ENCODE measurements at regions not wholly inside any gene's neighbourhood (a gene's known extent, or its start where the extent isn't known, plus 50 kb on each side); places are given as distances from the start of the nearest gene placed in this dataset.

DNA sequence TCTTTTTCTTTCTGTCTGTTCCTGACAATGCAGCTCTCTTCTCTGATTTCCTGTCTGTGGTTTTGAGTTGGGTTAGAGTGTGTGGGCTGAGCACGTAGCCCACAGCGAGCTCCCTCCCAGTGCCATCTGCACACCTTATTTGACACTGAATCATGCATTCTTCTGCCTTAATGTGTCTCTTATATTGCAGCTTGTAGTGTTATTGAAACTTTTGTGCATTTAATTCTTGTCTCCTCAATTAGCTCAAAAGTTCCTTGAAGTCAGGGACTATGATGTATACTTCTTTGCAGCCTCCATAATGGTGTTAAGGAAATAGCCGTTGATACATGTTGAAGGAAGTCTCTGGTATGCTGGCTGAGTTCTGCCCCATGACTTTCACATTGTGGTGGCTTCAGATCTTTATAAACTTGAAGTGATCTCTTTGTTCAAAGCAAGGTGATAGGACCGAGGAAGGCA is 576.2 kb upstream of the CLINT1 start:
- CTCF ChIA-PET: no interaction called here
- Histone ChIP-seq H3K79me2 (ENCODE audit: low read depth) (no peaks in the 10 kb centered on the region), H3K4me2 (no peak overlapping the region), H3K36me3 (ENCODE audit: low read depth) (no peaks in the 10 kb centered on the region), H3K9me3 (ENCODE audit: insufficient read depth, low read depth) (no peaks in the 10 kb centered on the region), H2AFZ (no peak overlapping the region), H4K20me1 (ENCODE audit: insufficient read depth) (no peaks in the 10 kb centered on the region), H3K4me1 (replicated peaks; ENCODE audit: insufficient read depth) (no peaks in the 10 kb centered on the region), H3F3A (ENCODE audit: insufficient read depth, low read depth) (no peaks in the 10 kb centered on the region), H3K27me3 (ENCODE audit: insufficient read depth, low read depth) (no peaks in the 10 kb centered on the region), H3K4me3 (no peak overlapping the region), H3K27ac (no peak overlapping the region), H3K9me2 (ENCODE audit: insufficient read depth) (no peaks in the 10 kb centered on the region)
- no peak for DNase-seq
- TF ChIP-seq, protein P1, sequence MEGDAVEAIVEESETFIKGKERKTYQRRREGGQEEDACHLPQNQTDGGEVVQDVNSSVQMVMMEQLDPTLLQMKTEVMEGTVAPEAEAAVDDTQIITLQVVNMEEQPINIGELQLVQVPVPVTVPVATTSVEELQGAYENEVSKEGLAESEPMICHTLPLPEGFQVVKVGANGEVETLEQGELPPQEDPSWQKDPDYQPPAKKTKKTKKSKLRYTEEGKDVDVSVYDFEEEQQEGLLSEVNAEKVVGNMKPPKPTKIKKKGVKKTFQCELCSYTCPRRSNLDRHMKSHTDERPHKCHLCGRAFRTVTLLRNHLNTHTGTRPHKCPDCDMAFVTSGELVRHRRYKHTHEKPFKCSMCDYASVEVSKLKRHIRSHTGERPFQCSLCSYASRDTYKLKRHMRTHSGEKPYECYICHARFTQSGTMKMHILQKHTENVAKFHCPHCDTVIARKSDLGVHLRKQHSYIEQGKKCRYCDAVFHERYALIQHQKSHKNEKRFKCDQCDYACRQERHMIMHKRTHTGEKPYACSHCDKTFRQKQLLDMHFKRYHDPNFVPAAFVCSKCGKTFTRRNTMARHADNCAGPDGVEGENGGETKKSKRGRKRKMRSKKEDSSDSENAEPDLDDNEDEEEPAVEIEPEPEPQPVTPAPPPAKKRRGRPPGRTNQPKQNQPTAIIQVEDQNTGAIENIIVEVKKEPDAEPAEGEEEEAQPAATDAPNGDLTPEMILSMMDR (conservative IDR thresholded peaks at IDR 0.05): no peak
- TF ChIP-seq EZH2 (IDR thresholded peaks at IDR 0.05; ENCODE audit: low read depth): no peak
- POLR2A ChIA-PET (ENCODE audit: unreplicated experiment): no interaction called here
- intact Hi-C loops (cut with micrococcal nuclease; ENCODE audit: unreplicated experiment): no loop called here
- BruUV-seq (replicated peaks): no TSS peak

DNA sequence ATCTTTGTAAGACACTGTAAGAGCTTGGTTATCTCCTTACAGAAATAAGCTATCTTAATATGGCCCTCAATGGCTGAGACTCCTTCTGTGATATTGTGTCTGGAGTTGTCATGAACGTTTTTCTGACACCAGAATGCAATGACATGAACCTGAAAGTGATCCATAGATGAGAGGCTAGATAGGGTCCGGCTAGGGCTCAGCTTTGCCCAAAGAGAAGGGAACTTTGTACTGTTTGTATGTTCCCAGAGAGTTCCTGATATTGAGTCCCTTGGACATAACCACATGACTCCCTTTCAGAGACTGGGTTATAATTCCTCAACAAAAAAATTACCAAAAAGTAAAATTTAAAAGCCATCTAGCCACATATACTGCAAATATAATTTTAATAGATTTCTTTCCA is 575.8 kb upstream of the CLINT1 start:
- no peaks in the 10 kb centered on the region for H3K36me3 ChIP-seq (ENCODE audit: low read depth)
- no TSS peak for BruUV-seq (replicated peaks)
- H3K27me3 ChIP-seq (ENCODE audit: insufficient read depth, low read depth): no peaks in the 10 kb centered on the region
- ChIA-PET POLR2A (ENCODE audit: unreplicated experiment) (no interaction called here), CTCF (no interaction called here)
- no peak overlapping the region for H3K4me2 ChIP-seq
- intact Hi-C loops (cut with micrococcal nuclease; ENCODE audit: unreplicated experiment): no loop called here
- no peak for TF ChIP-seq EZH2 (IDR thresholded peaks at IDR 0.05; ENCODE audit: low read depth)
- TF ChIP-seq, protein P1 (conservative IDR thresholded peaks at IDR 0.05): no peak
- no peak overlapping the region for H3K4me3 ChIP-seq
- no peaks in the 10 kb centered on the region for H3K79me2 ChIP-seq (ENCODE audit: low read depth)
- no peaks in the 10 kb centered on the region for H4K20me1 ChIP-seq (ENCODE audit: insufficient read depth)
- DNase-seq: no peak
- H3K9me2 ChIP-seq (ENCODE audit: insufficient read depth): no peaks in the 10 kb centered on the region
- H3F3A ChIP-seq (ENCODE audit: insufficient read depth, low read depth): no peaks in the 10 kb centered on the region
- H3K9me3 ChIP-seq (ENCODE audit: insufficient read depth, low read depth): no peaks in the 10 kb centered on the region
- no peak overlapping the region for H3K27ac ChIP-seq
- no peaks in the 10 kb centered on the region for H3K4me1 ChIP-seq (replicated peaks; ENCODE audit: insufficient read depth)
- no peak overlapping the region for H2AFZ ChIP-seq

DNA sequence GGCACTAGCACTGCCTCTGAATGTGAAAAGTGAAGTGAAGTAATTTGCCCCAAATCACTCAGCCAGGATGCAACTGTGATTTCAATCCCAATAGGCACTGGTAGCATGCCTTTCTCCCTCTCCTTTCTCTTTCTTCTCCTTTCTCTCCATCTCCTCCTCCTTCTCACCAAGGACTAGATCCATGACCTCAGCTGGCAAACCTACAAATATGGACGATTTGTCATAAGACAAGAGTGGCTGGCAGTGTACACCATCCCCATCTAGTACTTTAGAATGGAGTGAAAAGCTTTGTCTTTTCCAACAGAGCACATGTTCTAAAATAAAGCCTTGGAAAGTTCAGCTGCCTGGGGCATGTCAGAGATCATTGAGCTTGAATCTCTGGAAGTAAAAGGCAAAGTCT is 574.7 kb upstream of the CLINT1 start:
- H3K9me2 ChIP-seq (ENCODE audit: insufficient read depth): no peaks in the 10 kb centered on the region
- H3K9me3 ChIP-seq (ENCODE audit: insufficient read depth, low read depth): no peaks in the 10 kb centered on the region
- no peaks in the 10 kb centered on the region for H3K4me1 ChIP-seq (replicated peaks; ENCODE audit: insufficient read depth)
- no peak overlapping the region for H3K4me2 ChIP-seq
- CTCF ChIA-PET: no interaction called here
- H3K4me3 ChIP-seq: no peak overlapping the region
- BruUV-seq (replicated peaks): no TSS peak
- no peak overlapping the region for H2AFZ ChIP-seq
- H3K27ac ChIP-seq: no peak overlapping the region
- H3F3A ChIP-seq (ENCODE audit: insufficient read depth, low read depth): no peaks in the 10 kb centered on the region
- no peaks in the 10 kb centered on the region for H4K20me1 ChIP-seq (ENCODE audit: insufficient read depth)
- no peak for DNase-seq
- intact Hi-C loops (cut with micrococcal nuclease; ENCODE audit: unreplicated experiment): no loop called here
- H3K27me3 ChIP-seq (ENCODE audit: insufficient read depth, low read depth): no peaks in the 10 kb centered on the region
- TF ChIP-seq EZH2 (IDR thresholded peaks at IDR 0.05; ENCODE audit: low read depth): no peak
- TF ChIP-seq, protein P1 (conservative IDR thresholded peaks at IDR 0.05): no peak
- POLR2A ChIA-PET (ENCODE audit: unreplicated experiment): no interaction called here
- H3K79me2 ChIP-seq (ENCODE audit: low read depth): no peaks in the 10 kb centered on the region
- H3K36me3 ChIP-seq (ENCODE audit: low read depth): no peaks in the 10 kb centered on the region
